DMS114 treated with DMSO at 0.1 percent for 48 hours (cell line): ENCODE measurements at regions not wholly inside any gene's neighbourhood (a gene's known extent, or its start where the extent isn't known, plus 50 kb on each side); places are given as distances from the start of the nearest gene placed in this dataset.
A peak's percentile ranks its signal among the peaks of the same experiment; 100 is the strongest.

Experiments
- DNase-seq: peaks from one replicate; lab custom pipeline; 2025; ENCODE audit not compliant: unreplicated experiment; lab: John Stamatoyannopoulos, UW

DNA sequence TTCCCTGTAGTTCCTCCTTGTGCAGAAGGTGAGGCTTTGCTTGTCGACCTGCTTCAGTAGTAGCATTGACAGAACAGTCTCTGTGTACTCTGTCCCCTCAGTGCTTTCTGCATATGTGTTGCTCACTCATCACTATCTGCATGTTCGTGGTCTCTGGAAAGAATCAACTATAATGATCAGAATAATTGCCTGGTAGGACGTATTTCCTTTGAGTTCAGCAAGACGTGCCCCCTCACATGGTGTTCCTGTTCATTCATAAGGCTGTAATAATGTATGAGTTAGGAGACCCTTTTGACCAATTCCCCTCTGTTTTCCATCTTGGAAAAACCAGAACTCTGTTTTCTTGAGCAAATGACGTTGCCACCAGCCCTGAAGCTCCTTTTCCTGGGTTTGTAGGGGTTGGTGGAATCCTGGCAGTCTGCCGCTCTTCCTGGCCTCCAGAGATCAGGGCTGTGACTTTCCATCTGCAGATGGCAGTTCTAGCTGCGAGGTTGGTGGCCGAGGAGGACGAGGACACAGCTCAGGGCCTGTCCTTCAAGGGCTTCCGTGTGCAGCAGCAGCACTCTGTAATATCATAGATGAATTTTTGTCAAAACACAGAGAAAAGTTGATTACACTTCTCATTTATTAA is 61.9 kb downstream of the EXOSC2 start:
- DNase-seq: no peak

DNA sequence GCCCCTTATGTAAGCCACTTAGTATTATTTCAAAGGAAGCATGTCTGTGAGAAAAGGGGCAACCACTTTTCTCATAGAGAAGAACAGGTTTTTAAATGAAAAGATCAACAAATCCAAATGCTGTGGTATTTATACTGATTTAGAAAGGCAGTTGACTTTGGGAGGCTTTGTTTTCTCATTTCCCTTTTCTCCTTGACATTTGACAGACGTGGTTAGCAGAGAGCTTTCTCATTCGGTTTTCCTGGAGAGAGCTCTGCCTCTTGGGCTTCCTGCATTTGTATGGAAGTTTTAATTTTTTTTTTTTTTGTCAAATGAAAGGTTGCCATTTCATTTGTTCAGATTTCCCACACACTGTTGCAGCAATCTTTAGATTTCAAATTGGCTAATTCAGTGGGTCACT is 62.5 kb downstream of the EXOSC2 start:
- DNase-seq: no peak

DNA sequence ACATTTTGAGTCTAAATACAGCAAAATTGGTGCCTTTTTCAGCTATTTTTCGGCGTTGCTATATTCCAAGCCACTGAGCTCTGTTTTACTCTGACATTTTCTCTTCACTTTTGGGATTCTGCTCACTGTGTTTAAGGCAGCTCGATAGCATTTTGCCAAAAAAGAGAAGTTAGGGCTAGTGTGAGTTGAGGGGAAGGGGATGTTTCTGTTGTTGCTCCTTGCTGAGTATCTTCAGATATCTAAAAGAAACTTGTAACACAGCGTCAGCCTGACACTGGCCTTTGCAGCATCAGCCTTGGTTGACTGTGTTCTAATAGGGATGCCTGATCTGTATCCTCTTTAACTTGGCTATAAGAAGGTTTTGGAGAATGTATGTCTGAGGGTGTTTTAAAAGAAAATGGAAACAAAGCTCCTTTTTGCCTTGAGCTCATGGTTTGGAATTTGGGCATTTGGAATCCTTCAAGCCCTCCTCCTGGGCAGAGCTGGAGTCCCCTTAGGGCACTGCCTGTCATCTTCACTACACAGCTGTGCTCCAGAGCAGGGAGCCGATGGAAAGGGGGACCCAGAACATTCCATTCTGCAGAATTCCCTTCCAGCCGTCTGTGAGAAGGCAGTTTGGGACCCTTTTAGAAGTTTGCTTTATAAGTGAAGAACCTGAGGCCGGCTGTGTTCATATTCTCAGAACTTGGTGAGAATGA is 63.0 kb downstream of the EXOSC2 start:
- no peak for DNase-seq

DNA sequence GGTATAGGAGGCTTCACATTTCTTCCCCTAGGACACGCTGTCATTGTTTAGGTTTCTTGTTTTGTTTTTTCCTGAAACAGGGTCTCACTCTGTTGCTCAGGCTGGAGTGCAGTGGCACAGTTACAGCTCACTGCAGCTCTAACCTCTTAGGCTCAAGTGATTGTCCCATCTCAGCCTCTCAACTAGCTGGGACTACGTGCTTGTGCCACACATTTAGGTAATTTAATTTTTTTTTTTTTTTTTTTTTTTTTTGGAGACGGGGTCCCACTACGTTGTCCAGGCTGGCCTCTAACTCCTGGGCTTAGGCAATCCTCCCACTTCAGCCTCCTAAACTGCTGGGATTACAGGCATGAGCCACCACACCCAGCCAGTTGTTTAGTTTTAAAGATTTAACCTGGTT is 66.2 kb downstream of the EXOSC2 start:
- no peak for DNase-seq

DNA sequence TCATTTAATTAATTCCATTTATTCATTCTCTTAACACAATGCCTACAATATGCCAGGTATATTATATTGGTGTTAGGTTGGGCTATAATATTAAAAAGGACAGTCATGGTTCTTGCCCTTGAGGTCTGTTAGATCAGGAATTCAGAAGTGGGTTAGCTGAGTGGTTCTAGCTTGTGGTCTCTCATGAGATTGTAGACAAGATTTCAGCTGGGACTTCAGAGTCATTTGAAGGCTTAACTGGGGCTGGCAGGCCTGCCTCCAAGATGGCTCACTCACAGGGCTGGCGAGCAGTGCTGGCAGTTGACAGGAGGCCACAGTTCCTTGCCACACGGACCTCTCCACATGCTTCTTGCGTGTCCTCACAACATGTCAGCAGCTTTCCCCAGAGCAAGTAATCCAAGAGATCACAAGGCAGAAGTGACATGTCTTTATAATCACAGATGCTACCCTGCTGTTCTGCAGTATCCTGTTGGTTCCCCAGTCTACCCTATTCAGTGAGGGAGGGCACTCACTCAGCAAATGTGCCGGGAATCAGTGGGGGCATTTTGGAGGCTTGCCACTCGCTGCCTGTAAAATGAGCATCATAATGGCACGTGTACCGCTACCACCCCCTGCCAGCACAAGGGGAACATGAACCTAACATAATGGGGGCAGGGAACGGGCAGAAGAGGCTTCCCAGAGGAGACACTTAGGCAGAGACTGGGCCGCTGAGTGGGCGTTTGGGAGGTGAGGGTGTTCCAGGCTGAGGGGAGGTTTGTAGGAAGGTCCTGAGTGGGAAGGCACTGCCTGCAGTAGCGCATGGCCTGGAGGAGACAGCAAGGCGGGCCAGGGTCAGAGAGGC is 70.0 kb downstream of the EXOSC2 start:
- DNase-seq: no peak

DNA sequence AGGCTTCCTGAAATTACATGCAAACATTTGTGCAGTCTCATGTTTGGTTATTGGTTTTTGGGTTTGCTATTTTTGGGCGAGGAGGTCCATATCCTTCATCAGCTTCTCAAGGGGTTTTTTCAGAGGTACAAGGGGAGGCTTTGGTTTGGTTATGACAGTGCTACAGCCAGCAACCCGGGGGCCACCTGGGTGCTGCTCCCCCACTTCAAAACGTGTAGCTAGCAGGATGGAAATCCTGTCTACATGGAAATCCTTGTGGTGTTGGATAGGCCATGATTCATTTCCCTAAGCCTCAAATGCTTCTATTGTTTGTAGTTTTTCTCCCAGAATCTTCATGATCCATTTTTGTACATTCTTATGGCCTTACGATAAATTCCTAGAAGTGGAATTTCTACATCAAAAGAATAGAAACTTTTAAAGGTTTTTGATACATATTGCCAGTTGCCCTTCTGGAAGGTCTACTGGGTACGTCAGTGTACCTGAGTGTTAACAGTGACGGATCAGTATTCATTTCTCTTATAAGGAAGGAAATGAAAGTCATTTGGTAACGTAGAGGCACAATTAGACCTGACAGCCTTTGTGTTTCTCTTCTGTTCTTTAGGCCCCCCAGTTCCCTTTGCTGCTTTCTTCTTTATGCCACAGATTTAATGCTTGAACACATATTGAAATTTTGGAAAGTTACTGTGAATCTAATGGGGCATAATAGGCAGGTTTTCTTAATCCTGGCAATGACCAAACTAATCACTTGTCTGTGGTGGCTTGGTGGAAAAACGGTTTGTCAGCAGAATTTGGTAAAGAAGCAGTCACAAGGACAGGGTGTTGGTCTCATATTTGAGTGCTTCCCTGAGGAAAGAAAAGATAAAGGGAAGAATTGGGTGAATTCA is 69.7 kb upstream of the ABL1 start:
- no peak for DNase-seq

DNA sequence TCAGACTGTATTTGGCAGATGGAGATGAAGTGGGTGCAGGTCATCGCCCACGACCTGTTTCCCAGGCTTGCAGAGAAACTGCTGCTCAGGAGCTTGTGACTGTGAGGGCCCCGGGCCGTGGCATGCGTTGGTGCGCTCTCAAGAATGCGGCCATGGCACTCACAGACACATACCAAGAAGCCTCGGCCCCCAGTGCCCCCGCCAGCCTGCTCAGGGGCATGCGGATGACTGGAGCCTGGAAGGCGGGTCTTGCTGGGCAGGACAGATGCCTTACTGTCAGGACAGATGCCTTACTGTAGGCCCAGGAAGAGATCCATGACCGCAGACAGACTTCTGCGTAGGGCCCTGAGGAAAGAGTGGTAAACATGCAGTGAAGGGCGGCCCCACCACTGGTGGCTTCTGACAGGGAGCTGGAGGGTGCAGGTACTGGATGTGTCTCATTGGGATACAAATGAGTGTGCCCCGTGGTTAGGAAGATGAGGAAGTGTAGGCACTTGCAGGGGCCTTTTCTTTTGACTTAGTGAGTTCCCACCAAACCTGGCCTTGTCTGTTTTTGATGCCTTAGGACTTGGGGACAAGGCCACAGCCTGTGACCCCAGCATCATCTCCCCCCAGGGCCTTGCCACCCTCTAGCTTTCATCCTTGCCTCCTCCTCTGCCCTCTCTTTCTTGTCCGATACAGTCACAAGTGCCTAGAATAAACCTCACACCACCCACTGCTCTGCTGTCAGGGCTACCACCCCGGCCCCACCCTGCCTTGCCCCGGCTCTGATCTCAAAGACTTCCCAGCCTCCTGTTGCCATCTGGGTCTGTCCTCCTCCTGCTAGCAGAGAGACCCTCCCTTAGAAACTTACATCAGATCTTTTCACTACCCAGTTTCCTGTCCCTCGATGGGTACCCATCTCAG is 68.8 kb upstream of the ABL1 start:
- no peak for DNase-seq

DNA sequence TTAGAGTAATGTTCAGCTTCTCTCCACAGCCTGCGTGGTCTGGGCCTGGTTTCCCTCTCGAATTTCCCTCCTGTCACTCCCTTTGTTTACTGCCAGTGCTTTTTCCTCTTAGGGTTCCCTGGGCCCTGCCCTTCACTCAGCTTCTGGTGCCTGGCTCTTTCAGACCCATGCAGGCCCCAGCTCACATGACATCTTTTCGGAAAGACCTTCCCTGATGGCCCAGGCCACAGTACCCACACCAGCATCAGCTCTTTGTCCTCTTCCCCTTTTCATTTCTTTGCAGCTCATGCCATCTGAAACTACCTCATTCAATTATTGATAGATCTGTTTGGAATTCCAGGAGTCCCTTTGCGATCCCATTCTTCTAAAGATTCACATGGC is 68.1 kb upstream of the ABL1 start:
- no peak for DNase-seq

DNA sequence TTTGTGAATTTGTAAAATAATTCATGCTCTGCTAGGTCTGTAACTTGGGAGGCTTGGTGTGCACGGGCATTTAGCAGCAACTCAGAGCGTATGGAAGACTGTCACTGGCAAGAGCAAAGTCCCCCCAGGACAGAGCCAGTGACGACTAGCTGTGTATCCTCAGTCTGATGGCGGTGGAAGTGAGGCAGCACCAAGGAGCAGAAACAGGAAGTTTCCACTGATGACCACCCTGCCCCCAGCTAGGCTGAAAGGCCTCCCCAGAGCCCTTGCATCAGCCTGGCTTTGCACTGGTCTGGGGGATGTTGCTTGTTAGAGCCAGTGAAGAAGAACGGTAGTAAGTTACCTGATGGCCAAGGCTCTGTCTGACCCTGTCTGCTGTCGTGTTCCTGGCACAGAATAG is 66.8 kb upstream of the ABL1 start:
- no peak for DNase-seq

DNA sequence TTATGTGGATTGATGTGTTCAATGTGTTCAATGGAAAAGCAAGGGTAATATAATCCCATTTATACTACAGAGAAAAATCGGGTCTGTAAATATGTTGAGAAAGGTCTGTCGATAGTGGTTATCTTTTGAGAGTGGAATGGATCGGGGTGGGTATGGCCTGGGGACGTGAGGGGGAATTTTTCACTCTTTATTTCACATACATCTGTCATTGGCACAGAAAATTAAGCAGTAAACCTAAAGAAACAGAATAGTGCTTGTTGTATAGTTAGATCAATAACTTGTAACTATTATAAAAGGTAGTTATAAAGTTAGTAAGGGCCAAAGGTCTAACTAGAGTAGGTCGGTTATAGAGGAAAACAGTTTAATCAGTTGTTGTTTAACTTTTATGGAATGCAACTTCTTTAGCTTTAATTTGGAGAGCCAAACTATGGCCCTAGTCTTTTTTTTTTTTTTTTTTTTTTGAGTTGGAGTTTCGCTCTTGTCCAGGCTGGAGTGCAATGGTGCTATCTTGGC is 66.1 kb upstream of the ABL1 start:
- no peak for DNase-seq

DNA sequence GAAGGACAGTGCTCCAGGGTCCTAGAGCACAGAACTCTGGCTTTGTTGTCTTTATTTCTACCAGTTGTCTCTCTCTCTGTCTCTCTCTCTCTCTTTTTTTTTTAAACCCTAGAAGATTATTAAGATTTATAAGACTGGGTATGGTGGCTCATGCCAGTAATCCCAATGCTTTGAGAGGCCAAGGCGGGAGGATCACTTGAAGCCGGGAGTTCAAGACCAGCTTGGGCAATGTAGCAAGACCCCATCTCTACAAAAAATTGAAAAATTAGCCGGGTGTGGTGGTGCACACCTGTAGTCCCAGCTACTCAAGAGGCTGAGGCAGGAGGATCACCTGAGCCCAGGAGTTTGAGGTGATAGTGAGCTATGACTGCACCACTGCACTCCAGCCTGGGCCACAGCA is 65.0 kb upstream of the ABL1 start:
- no peak for DNase-seq

DNA sequence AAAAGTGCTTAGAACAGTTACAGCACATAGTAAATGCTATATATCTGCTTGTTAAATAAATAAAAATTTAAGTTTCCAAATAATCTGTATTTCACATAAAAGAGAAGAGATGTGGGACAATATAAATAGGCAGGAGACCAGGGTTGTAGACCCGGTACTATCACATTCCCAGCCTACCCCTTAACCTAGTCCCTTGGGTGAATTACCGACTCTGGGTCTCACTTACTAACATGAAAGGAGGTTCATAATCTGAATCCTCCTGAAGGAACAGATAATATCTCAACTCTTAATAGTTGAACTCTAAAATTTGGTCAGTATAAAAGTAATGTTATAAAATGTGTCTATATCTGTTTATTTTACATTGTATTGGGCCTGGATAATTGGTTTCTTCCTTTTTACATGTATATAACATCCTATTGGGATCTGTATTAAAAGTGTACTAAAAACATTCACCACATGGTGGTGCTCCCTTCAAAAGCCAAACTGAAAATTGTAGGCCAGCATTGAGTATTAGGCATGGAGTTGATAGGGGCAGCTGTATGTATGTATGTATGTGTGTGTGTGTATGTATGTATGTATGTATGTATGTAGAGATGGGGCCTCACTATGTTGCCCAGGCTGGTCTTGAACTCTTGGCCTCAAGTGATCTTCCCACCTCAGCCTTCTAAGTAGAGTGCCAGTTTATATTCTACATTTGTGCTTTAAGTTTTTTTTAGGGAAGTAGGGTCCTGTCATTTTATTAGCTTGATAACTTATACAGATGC is 64.2 kb upstream of the ABL1 start:
- peak; percentile 48 for DNase-seq

DNA sequence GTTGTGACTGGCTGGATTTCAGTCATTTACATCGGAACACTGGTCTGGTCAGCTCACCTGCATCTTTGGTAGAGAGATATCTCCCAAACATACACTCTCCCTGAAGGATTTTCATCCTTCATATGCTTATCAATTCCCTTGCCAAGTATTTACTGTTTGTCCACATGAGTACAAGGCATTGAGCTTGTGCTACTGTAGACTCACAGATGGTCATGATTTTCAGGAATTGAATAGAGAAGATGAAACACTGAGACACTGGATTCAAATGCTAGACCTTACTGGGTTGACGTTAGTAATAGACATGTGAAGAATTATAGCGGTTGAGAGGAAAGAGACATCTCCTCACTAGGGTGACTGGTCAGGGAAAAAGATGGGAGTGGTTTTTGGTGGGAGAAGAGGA is 62.9 kb upstream of the ABL1 start:
- DNase-seq: no peak

DNA sequence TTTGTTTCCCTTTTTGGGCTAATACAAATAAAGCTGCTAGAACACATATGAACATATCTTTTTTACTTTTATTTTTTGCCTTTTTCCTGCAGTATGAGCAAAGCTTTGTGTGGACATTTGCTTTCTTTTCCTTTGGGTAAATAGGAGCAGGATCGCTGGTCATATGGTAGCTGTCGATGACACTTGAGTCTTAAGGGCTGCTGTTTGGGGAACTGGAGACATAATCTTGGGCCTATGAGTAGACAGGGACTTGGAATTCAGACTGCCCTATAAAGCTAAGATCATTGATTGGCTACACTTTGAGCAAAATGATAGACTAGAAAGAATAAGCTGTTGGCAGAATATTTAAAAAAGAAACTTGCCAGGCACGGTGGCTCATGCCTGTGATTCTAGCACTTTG is 60.9 kb upstream of the ABL1 start:
- no peak for DNase-seq

DNA sequence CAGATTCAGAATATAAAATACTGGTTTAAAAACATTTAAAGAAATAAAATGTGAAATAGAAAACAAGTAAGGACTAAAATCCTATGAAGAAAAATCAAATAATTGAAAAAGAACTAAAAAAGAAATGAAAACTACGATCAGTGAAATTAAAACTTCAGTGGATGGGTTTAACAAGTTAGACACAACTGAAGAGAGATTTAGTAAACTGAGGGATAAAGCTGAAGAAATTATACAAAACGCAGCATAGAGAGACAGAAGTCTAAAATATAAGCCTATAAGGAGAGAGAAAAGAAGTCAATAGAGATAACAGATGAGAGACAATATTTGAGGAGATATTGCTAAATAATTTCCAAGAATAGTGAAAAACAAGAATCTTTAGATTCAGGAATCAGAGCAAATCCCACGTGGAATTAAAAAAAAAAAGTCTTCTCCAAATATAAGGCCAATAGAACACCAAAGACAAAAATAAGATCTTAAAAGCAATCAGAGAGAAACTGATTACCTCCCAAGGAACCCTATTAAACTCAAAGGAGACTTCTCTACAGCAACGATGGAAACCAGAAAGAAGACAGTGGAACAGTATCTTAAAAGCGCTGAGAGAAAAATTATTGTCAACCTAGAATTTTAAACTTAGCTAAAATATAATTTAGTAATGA is 59.6 kb upstream of the ABL1 start:
- DNase-seq: no peak

DNA sequence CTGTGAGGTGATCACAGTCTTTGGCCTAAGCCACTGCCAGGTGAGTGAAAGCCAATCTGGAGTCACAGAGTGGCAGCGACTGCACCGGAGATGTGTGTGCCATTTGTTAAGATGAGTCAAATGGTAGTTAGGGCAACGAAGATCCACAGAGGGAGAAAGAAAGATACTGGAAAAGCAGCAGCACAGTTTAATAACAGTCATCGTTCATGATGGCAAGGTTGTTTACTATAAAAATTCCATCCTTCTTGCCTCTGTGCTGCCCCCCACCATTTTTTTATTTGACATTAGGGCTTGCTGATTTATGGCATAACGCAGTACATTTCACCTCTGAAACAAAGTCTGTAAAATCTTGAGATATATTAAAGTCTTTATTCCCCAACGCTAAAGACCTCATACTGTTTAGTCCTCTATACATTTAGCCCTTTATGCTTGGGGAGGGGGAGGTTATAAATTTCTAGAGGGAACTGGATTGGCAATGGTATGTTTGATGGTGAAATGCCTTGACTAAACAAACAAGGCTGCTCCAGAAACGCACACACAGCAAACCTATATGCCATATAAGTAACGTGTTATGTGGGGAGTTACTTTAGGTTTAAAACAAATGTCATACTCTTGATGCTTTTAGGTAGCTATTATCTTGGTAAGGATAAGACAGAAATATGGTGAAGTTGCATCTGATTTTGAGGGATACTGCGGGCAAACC is 55.8 kb upstream of the ABL1 start:
- DNase-seq: no peak

DNA sequence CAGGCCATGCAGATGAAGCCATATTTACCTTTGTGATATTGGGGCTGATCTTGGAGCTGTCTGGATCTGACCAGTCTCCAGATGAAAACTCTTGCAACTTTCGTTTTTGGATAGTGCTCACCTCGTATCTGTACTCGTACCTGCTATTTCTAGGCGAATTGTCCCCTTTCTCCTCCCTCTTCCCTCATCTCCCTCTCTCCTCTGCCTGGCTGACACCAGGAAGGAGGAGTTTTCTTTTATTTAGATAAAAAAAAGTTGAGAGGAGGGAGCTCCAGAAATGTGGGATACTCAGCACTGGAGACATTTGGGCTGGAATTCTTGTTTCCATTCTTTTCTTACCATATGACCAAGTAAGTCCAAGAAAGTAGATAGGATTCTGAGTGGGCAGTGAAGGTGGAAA is 54.6 kb upstream of the ABL1 start:
- no peak for DNase-seq

DNA sequence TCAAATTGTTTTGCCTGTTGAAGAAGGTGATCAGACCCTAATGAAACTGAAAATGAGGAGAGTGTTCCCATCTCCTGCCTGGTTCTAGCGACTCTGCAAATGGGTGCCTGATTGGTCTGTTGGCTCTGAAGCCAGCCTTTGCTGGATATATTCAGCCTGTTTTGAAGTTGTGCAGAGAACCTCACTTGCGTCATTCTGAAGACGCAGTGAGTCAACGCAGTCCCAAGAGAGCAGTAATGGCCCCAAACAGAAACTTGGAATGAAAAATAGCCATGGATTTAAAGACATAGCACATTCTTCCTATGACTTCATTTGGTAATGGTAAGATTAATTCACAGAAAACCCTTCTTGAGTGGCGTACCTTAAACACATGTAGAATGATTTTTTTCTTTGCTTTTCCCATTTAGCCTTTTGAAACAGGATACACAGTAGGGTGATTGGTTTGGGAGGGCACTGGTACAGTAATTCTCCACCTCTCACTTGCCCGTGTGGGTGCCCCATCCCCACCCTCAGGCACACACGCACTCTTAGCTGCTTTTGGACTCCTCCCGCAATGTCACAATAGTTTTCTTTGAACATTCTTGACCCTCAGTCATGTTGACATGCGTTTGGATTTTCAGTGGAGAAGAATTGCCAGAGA is 54.1 kb upstream of the ABL1 start:
- DNase-seq: no peak
